ENCODE measurements at regions not wholly inside any gene's neighbourhood (a gene's known extent, or its start where the extent isn't known, plus 50 kb on each side); places are given as distances from the start of the nearest gene placed in this dataset.

DNA sequence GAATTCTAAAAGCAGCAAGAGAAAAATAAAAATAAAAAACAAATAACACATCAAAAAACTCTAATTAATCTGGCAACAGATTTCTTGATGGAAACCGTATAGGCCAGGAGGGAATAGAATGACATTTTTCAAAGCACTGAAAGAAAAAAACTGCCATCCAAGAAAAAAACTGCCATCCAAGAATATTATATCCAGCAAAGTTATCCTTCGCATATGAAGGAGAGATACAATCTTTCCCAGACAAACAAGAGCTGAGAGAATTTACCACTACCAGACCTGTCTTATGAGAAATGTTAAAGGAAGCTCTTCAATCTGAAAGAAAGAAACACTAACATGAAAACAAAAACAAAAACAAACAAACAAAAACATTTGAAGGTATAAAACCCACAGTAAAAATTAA is 214.8 kb downstream of the EMP1 start:
- DNase-seq (no peak), ATAC-seq (ENCODE audit: low read depth) (no peak)
- Histone ChIP-seq H3K9ac (ENCODE audit: low read depth, low read length) (no peak overlapping the region), H3K27ac (ENCODE audit: insufficient read depth, low read length) (no peak overlapping the region), H4K20me1 (ENCODE audit: insufficient read depth, low read length) (no peaks in the 10 kb centered on the region), H3K14ac (replicated peaks; ENCODE audit: low read depth, low read length) (no peak overlapping the region), H2AK5ac (ENCODE audit: low read depth, low read length) (no peak overlapping the region), H2BK20ac (ENCODE audit: low read depth, low read length) (no peak overlapping the region), H3K56ac (ENCODE audit: extremely low read depth, insufficient read depth, low read length) (no peak overlapping the region), H3K4me2 (ENCODE audit: low read depth, low read length) (no peak overlapping the region), H3K4ac (ENCODE audit: low read depth, low read length) (no peak overlapping the region), H3K18ac (ENCODE audit: low read depth, low read length) (no peak overlapping the region), H4K91ac (ENCODE audit: insufficient read depth, low read depth, low read length) (no peak overlapping the region), H4K8ac (ENCODE audit: low read depth in 2 of 2, low read length in 2 of 2) (no peak overlapping the region), H2BK120ac (ENCODE audit: low read depth, low read length) (no peak overlapping the region), H3K9me3 (ENCODE audit: control insufficient read depth, insufficient read depth, low read length) (no peaks in the 10 kb centered on the region), H3K79me1 (ENCODE audit: low read depth in 1 of 2, low read length in 2 of 2) (no peaks in the 10 kb centered on the region), H3K23ac (ENCODE audit: low read depth, low read length) (no peak overlapping the region), H3K4me1 (ENCODE audit: control insufficient read depth, insufficient read depth, low read length) (no peaks in the 10 kb centered on the region), H2BK15ac (ENCODE audit: low read depth, low read length) (no peak overlapping the region), H3K36me3 (ENCODE audit: control insufficient read depth, insufficient read depth, low read length) (no peaks in the 10 kb centered on the region), H4K5ac (ENCODE audit: low read depth, low read length) (no peak overlapping the region), H2AK9ac (replicated peaks; ENCODE audit: low read depth, low read length, poor library complexity) (no peak overlapping the region), H2BK5ac (ENCODE audit: low read depth, low read length, poor library complexity, severe bottlenecking) (no peak overlapping the region), H3K4me3 (ENCODE audit: insufficient read depth, low read depth, low read length) (no peak overlapping the region), H2AFZ (replicated peaks; ENCODE audit: low read length, poor library complexity) (no peak overlapping the region), H3K9me1 (ENCODE audit: insufficient read depth, low read length) (no peaks in the 10 kb centered on the region), H3K27me3 (ENCODE audit: control insufficient read depth, insufficient read depth, low read length) (no peaks in the 10 kb centered on the region)
- WGBS, 2 experiments (ENCODE audit: extremely low coverage in 2 of 2, insufficient read length in 1 of 2): no CpG with 5 or more reads among the region's 2 CpGs
- dilution Hi-C loops (cut with HindIII; ENCODE audit: low sequenced_read_pairs, unreplicated experiment): no loop called here
- ChIA-PET POLR2A (ENCODE audit: unreplicated experiment) (no interaction called here), CTCF (no interaction called here)
- BruUV-seq (replicated peaks): no TSS peak
- no peak for TF ChIP-seq MXI1 (IDR thresholded peaks at IDR 0.05; ENCODE audit: borderline replicate concordance, low read depth, low read length)
- TF ChIP-seq POLR2A (IDR thresholded peaks at IDR 0.05; ENCODE audit: low read depth, low read length): no peak
- TF ChIP-seq, protein P1, sequence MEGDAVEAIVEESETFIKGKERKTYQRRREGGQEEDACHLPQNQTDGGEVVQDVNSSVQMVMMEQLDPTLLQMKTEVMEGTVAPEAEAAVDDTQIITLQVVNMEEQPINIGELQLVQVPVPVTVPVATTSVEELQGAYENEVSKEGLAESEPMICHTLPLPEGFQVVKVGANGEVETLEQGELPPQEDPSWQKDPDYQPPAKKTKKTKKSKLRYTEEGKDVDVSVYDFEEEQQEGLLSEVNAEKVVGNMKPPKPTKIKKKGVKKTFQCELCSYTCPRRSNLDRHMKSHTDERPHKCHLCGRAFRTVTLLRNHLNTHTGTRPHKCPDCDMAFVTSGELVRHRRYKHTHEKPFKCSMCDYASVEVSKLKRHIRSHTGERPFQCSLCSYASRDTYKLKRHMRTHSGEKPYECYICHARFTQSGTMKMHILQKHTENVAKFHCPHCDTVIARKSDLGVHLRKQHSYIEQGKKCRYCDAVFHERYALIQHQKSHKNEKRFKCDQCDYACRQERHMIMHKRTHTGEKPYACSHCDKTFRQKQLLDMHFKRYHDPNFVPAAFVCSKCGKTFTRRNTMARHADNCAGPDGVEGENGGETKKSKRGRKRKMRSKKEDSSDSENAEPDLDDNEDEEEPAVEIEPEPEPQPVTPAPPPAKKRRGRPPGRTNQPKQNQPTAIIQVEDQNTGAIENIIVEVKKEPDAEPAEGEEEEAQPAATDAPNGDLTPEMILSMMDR (conservative IDR thresholded peaks at IDR 0.05; ENCODE audit: low read depth, low read length): no peak
- in situ Hi-C loops (cut with MboI; ENCODE audit: low sequenced_read_pairs): no loop called here
- intact Hi-C loops (cut with micrococcal nuclease): no loop called here

Measured in IMR-90 (cell line).